B cell (primary cell): ENCODE measurements at regions not wholly inside any gene's neighbourhood (a gene's known extent, or its start where the extent isn't known, plus 50 kb on each side); places are given as distances from the start of the nearest gene placed in this dataset.

ENCODE experiments used
- EZH2 ChIP-seq: IDR thresholded peaks from 2 replicates; pipeline ENCODE4 v1.6.1; 2012; ENCODE audit warnings: borderline replicate concordance, low read depth, mild to moderate bottlenecking, moderate library complexity, low read length; ENCODE audit not compliant: insufficient read depth, poor library complexity, severe bottlenecking
- TF ChIP-seq, protein P1 (sequence below): fragments of 200-600 bp; IDR thresholded peaks from one replicate; pipeline ENCODE4 v1.8.0; 2022; ENCODE audit warnings: antibody characterized with exemption, mild to moderate bottlenecking

DNA sequence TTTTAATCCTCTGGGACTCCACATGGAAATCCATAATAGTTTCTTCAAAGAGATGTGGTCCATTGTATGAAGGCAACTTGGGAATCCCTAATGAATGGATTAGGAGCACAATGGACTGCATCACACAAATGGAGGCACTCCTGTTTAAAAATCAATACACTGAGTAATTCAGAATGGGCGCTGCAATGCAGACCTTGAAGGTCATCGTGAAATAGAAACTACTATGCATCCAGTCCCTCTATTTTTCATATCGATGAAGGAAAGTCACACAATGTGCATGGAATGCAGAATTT is 98.8 kb upstream of the EGFL6 start:
- TF ChIP-seq, protein P1, sequence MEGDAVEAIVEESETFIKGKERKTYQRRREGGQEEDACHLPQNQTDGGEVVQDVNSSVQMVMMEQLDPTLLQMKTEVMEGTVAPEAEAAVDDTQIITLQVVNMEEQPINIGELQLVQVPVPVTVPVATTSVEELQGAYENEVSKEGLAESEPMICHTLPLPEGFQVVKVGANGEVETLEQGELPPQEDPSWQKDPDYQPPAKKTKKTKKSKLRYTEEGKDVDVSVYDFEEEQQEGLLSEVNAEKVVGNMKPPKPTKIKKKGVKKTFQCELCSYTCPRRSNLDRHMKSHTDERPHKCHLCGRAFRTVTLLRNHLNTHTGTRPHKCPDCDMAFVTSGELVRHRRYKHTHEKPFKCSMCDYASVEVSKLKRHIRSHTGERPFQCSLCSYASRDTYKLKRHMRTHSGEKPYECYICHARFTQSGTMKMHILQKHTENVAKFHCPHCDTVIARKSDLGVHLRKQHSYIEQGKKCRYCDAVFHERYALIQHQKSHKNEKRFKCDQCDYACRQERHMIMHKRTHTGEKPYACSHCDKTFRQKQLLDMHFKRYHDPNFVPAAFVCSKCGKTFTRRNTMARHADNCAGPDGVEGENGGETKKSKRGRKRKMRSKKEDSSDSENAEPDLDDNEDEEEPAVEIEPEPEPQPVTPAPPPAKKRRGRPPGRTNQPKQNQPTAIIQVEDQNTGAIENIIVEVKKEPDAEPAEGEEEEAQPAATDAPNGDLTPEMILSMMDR: no peak
- no peak for TF ChIP-seq EZH2
